ENCODE measurements at regions not wholly inside any gene's neighbourhood (a gene's known extent, or its start where the extent isn't known, plus 50 kb on each side); places are given as distances from the start of the nearest gene placed in this dataset.

DNA sequence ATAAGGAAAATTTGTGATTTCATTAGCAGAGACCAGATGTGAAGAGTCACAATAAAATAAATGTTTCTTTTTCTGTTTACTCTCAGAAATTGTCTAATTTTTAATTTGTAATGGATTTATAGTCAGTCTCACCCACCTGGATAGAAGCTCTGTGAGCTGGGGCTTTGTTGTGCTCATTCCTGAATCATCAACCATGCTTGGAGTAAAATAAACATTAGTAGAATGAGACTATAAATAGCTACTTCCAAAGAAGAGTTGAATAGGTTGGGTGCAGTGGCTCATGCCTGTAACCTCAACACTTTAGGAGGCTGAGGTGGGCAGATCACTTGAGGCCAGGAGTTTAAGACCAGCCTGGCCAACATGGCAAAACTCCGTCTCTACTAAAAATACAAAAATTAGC, 185.3 kb upstream of the FBXO33 start:
- no peak for TF ChIP-seq POLR2A (IDR thresholded peaks at IDR 0.05)
- no peak for TF ChIP-seq CTCF (IDR thresholded peaks at IDR 0.05 in 8 of 11, conservative IDR thresholded peaks at IDR 0.05 in 3 of 11)
